AG08396 (cell line): ENCODE measurements at regions not wholly inside any gene's neighbourhood (a gene's known extent, or its start where the extent isn't known, plus 50 kb on each side); places are given as distances from the start of the nearest gene placed in this dataset.
"Not testable (repeated sequence)": the region's sequence is repeated elsewhere in the genome, so short reads cannot be mapped to it uniquely, and the experiment has no call there.

Source experiments
- DNase-seq: peaks from one replicate; pipeline ENCODE4 v3.0.0; 2012; ENCODE audit warnings: low spot score, mixed read lengths

GRCh38 chr11:71638801-71639519 lies 56.3 kb upstream of the KRTAP5-11 start:
- DNase-seq = peak; percentile 77

- peak; percentile 10 for DNase-seq
These were observed 56.8 kb upstream of the KRTAP5-11 start for GRCh38 chr11:71639520-71639849.

- DNase-seq = not testable (repeated sequence)
These were observed 57.2 kb upstream of the KRTAP5-11 start for GRCh38 chr11:71639916-71640315.

- DNase-seq = not testable (repeated sequence)
These were observed 64.4 kb upstream of the KRTAP5-11 start for GRCh38 chr11:71647078-71647477.

GRCh38 chr11:71652998-71653397 lies 70.3 kb upstream of the KRTAP5-11 start:
- not testable (repeated sequence) for DNase-seq

GRCh38 chr11:71654423-71654822 lies 71.7 kb upstream of the KRTAP5-11 start:
- DNase-seq = not testable (repeated sequence)

- not testable (repeated sequence) for DNase-seq
These were observed 72.4 kb upstream of the KRTAP5-11 start for GRCh38 chr11:71655041-71655440.

- DNase-seq = not testable (repeated sequence)
These were observed 73.8 kb upstream of the KRTAP5-11 start for GRCh38 chr11:71656513-71656912.

GRCh38 chr11:71664941-71665340 lies 82.3 kb upstream of the KRTAP5-11 start:
- DNase-seq = not testable (repeated sequence)

GRCh38 chr11:71698110-71698509 lies 115.4 kb upstream of the KRTAP5-11 start:
- not testable (repeated sequence) for DNase-seq

- DNase-seq = not testable (repeated sequence)
These were observed 116.3 kb upstream of the KRTAP5-11 start for GRCh38 chr11:71698961-71699360.

- DNase-seq = not testable (repeated sequence)
These were observed 119.0 kb upstream of the KRTAP5-11 start for GRCh38 chr11:71701435-71702291.

GRCh38 chr11:71705086-71705737 lies 122.5 kb upstream of the KRTAP5-11 start:
- not testable (repeated sequence) for DNase-seq

GRCh38 chr11:71705738-71706432 lies 123.2 kb upstream of the KRTAP5-11 start:
- not testable (repeated sequence) for DNase-seq

- DNase-seq = not testable (repeated sequence)
These were observed 124.4 kb upstream of the KRTAP5-11 start for GRCh38 chr11:71707083-71707482.

- not testable (repeated sequence) for DNase-seq
These were observed 123.5 kb upstream of the DEFB108B start for GRCh38 chr11:71709541-71709940.

GRCh38 chr11:71710171-71710671 lies 122.8 kb upstream of the DEFB108B start:
- not testable (repeated sequence) for DNase-seq

- not testable (repeated sequence) for DNase-seq
These were observed 122.2 kb upstream of the DEFB108B start for GRCh38 chr11:71710701-71711385.

- not testable (repeated sequence) for DNase-seq
These were observed 120.7 kb upstream of the DEFB108B start for GRCh38 chr11:71712350-71712749.

GRCh38 chr11:71712846-71713245 lies 120.2 kb upstream of the DEFB108B start:
- not testable (repeated sequence) for DNase-seq

GRCh38 chr11:71714510-71714909 lies 118.5 kb upstream of the DEFB108B start:
- not testable (repeated sequence) for DNase-seq
